SU-DHL-6 (cell line): ENCODE measurements at regions not wholly inside any gene's neighbourhood (a gene's known extent, or its start where the extent isn't known, plus 50 kb on each side); places are given as distances from the start of the nearest gene placed in this dataset.

Experiments
- EZH2phosphoT487 ChIP-seq: fragments of 200-600 bp; sonication (generic), shearing (Covaris generic); conservative IDR thresholded peaks from 2 replicates; pipeline ENCODE4 v1.6.1; 2018; ENCODE audit warnings: mild to moderate bottlenecking, antibody characterized with exemption, low read length, moderate library complexity, mixed read lengths
- TF ChIP-seq, protein P1 (sequence below): fragments of 200-600 bp; sonication (generic); IDR thresholded peaks from one replicate; pipeline ENCODE4 v1.5.1; 2017; ENCODE audit warnings: antibody characterized with exemption, mild to moderate bottlenecking, low read length, moderate library complexity; ENCODE audit not compliant: insufficient read depth, poor library complexity, severe bottlenecking

DNA sequence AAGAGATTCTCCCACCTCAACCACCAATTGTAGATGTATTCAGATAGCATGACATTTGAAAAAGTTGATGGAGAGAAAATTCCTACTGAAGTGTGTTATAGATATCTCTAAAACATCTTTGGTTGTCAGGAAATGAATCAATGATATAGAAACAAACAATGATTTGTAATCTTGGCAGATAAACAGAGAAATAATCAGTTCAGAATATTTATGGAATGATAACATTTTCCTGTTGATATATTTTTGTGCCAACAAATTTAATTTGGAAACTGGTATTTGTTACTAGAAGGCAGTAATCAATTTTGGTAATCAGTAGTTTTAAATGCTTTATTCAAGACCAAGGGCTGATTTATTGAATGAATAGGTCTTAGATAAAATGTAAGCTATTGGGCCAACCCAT, 695.6 kb downstream of the USP25 start:
- TF ChIP-seq, protein P1, sequence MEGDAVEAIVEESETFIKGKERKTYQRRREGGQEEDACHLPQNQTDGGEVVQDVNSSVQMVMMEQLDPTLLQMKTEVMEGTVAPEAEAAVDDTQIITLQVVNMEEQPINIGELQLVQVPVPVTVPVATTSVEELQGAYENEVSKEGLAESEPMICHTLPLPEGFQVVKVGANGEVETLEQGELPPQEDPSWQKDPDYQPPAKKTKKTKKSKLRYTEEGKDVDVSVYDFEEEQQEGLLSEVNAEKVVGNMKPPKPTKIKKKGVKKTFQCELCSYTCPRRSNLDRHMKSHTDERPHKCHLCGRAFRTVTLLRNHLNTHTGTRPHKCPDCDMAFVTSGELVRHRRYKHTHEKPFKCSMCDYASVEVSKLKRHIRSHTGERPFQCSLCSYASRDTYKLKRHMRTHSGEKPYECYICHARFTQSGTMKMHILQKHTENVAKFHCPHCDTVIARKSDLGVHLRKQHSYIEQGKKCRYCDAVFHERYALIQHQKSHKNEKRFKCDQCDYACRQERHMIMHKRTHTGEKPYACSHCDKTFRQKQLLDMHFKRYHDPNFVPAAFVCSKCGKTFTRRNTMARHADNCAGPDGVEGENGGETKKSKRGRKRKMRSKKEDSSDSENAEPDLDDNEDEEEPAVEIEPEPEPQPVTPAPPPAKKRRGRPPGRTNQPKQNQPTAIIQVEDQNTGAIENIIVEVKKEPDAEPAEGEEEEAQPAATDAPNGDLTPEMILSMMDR: no peak
- TF ChIP-seq EZH2phosphoT487: no peak
